RWPE2 (cell line): ENCODE measurements at regions not wholly inside any gene's neighbourhood (a gene's known extent, or its start where the extent isn't known, plus 50 kb on each side); places are given as distances from the start of the nearest gene placed in this dataset.
A peak's percentile ranks its signal among the peaks of the same experiment; 100 is the strongest.

Source experiments
- ATAC-seq: fragments of 200-7000 bp; cut with Tn5 transposase; 3 replicates; pipeline ENCODE4 v1.9.1; 2021; ENCODE audit warnings: low read depth
- DNase-seq: peaks from one replicate; pipeline ENCODE4 v3.0.0-alpha.2; 2020; ENCODE audit warnings: low spot score
- H3K27ac ChIP-seq: fragments of 450-650 bp; 2 replicates; pipeline ENCODE4 v1.5.1; 2017; ENCODE audit warnings: mild to moderate bottlenecking; ENCODE audit not compliant: poor library complexity, severe bottlenecking
- H3K27me3 ChIP-seq: fragments of 250-450 bp; sonication (Bioruptor Pico); 2 replicates; pipeline ENCODE4 v1.5.1; 2021; ENCODE audit warnings: mild to moderate bottlenecking, moderate library complexity; ENCODE audit not compliant: insufficient read depth, poor library complexity, severe bottlenecking
- H3K36me3 ChIP-seq: fragments of 250-450 bp; sonication (Bioruptor Pico); 2 replicates; pipeline ENCODE4 v1.5.1; 2020; ENCODE audit warnings: low read depth, mild to moderate bottlenecking, moderate library complexity
- H3K4me1 ChIP-seq: fragments of 250-450 bp; sonication (Bioruptor Pico); 2 replicates; pipeline ENCODE4 v1.5.1; 2021; ENCODE audit warnings: mild to moderate bottlenecking, moderate library complexity; ENCODE audit not compliant: insufficient read depth, poor library complexity, severe bottlenecking
- H3K4me3 ChIP-seq: fragments of 250-450 bp; sonication (Bioruptor Pico); 2 replicates; pipeline ENCODE4 v1.5.1; 2021; ENCODE audit warnings: mild to moderate bottlenecking, moderate library complexity; ENCODE audit not compliant: severe bottlenecking
- H3K9me3 ChIP-seq: fragments of 250-450 bp; sonication (Bioruptor Pico); 2 replicates; pipeline ENCODE4 v1.5.1; 2021; ENCODE audit warnings: mild to moderate bottlenecking, moderate library complexity; ENCODE audit not compliant: severe bottlenecking
- TF ChIP-seq, protein P1 (sequence below): fragments of 450-650 bp; IDR thresholded peaks from one replicate; pipeline ENCODE4 v1.5.1; 2017; ENCODE audit warnings: mild to moderate bottlenecking, moderate library complexity; ENCODE audit not compliant: poor library complexity, severe bottlenecking

DNA sequence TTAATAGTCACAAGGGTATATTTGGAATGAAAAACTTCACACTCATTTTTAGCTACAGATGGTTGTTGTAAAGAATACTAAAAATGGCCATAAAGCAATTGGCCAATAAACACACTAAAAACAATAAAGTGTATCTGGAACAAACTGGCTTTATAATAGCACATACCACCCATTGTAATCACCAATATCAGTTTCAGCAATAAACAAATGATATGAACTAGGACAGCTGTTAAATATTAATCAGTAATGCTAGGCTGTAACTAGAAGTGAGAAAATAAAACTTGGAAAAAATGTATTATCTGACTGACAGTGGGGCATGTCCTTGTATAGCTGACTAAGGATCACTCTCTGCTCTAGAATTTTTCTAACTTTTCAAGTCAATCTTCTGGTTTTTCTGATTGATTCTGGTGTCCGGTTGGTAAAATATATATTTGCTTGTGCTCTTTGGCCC is 312.5 kb downstream of the RND3 start:
- Histone ChIP-seq H3K27ac (no peak overlapping the region), H3K4me1 (no peaks in the 10 kb centered on the region), H3K9me3 (no peaks in the 10 kb centered on the region), H3K36me3 (no peaks in the 10 kb centered on the region), H3K4me3 (no peak overlapping the region), H3K27me3 (no peaks in the 10 kb centered on the region)
- TF ChIP-seq, protein P1, sequence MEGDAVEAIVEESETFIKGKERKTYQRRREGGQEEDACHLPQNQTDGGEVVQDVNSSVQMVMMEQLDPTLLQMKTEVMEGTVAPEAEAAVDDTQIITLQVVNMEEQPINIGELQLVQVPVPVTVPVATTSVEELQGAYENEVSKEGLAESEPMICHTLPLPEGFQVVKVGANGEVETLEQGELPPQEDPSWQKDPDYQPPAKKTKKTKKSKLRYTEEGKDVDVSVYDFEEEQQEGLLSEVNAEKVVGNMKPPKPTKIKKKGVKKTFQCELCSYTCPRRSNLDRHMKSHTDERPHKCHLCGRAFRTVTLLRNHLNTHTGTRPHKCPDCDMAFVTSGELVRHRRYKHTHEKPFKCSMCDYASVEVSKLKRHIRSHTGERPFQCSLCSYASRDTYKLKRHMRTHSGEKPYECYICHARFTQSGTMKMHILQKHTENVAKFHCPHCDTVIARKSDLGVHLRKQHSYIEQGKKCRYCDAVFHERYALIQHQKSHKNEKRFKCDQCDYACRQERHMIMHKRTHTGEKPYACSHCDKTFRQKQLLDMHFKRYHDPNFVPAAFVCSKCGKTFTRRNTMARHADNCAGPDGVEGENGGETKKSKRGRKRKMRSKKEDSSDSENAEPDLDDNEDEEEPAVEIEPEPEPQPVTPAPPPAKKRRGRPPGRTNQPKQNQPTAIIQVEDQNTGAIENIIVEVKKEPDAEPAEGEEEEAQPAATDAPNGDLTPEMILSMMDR, result no peak
- DNase-seq (no peak), ATAC-seq (no peak)

DNA sequence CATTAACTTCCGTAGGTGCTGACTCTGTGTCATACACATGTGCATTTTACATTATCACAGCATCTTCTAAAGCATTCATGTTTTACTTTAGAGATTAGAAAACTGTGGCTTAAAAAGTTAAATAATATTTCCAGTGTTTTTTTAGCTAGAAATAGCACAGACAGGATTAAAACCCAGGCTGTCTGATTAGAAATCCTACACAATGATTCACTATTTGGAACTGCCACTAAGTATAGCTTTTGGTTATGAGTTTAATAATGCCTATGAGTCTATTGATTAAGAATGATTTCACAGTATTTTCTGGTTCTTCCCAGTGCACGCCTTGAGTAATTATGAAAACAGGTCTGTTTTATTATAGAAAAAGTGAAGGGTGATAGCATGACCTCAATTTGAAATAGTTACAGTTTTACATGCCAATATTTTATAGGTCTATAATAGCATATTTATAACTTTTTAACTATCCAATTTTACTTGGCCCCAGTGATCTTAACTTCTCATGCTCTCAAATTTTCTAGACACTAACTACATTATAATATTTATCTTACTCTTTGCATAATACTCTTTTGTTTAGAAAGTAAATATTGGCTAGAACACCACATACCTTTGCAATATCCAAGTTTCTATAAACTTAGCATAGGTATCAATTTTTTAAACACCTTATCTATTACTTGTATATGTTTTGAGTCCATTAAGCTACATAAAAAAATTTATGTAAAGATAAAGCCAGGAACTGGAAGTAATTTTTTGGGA is 313.2 kb downstream of the RND3 start:
- no peaks in the 10 kb centered on the region for H3K36me3 ChIP-seq
- DNase-seq, result no peak

DNA sequence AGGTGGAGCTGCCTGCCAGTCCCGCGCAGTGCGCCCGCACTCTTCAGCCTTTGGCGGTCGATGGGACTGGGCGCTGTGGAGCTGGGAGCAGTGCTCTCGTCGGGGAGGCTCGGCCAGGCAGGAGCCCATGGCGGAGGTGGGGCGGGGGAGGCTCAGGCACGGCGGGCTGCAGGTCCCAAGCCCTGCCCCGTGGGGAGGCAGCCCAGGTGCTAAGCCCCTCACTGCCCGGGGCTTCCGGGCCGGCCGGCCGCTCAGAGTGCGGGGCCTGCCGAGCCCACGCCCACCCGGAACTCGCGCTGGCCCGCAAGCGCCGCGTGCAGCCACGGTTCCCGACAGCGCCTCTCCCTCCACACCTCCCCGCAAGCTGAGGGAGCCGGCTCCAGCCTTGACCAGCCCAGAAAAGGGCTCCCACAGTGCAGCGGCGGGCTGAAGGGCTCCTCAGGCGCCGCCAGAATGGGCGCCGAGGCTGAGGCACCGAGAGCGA is 316.4 kb downstream of the RND3 start:
- no peak for DNase-seq
- Histone ChIP-seq H3K9me3 (no peaks in the 10 kb centered on the region), H3K27ac (no peak overlapping the region), H3K36me3 (no peaks in the 10 kb centered on the region), H3K4me1 (peaks cover 28% of the 10 kb centered on the region), H3K4me3 (no peak overlapping the region), H3K27me3 (no peaks in the 10 kb centered on the region)
- no peak for ATAC-seq
- TF ChIP-seq, protein P1, result no peak

More for the DNA sequence above, 313.2 kb downstream of the RND3 start:
- no peak overlapping the region for H3K27ac ChIP-seq
- TF ChIP-seq, protein P1, result no peak
- no peak overlapping the region for H3K4me3 ChIP-seq
- H3K27me3 ChIP-seq, result no peaks in the 10 kb centered on the region
- H3K9me3 ChIP-seq, result no peaks in the 10 kb centered on the region
- no peak for ATAC-seq
- H3K4me1 ChIP-seq, result no peaks in the 10 kb centered on the region

GRCh38 chr2:150169237-150169629 is 318.2 kb downstream of the RND3 start:
- no peak for DNase-seq
- Histone ChIP-seq H3K27me3 (no peaks in the 10 kb centered on the region), H3K4me1 (peaks cover 31% of the 10 kb centered on the region), H3K27ac (peak overlapping the region; percentile 51), H3K9me3 (no peaks in the 10 kb centered on the region), H3K4me3 (no peak overlapping the region), H3K36me3 (no peaks in the 10 kb centered on the region)
- TF ChIP-seq, protein P1, result no peak
- ATAC-seq, result no peak
